ENCODE measurements at regions not wholly inside any gene's neighbourhood (a gene's known extent, or its start where the extent isn't known, plus 50 kb on each side); places are given as distances from the start of the nearest gene placed in this dataset.

GRCh38 chr10:47092376-47092775 lies 181.1 kb downstream of the PTPN20 start:
- Histone ChIP-seq H3K27ac (replicated peaks in 1 of 4) (no peak overlapping the region), H3K4me3 (no peak overlapping the region), H3K4me1 (no peaks in the 10 kb centered on the region), H3K9me3 (no peaks in the 10 kb centered on the region), H3K27me3 (no peaks in the 10 kb centered on the region), H3K36me3 (no peaks in the 10 kb centered on the region)
- DNase-seq (ENCODE audit: extremely low spot score), result no peak
- TF ChIP-seq EP300 (IDR thresholded peaks at IDR 0.05) (no peak), POLR2A (IDR thresholded peaks at IDR 0.05; ENCODE audit: low read depth) (no peak), POLR2AphosphoS5 (IDR thresholded peaks at IDR 0.05) (no peak)
- TF ChIP-seq, protein P1, sequence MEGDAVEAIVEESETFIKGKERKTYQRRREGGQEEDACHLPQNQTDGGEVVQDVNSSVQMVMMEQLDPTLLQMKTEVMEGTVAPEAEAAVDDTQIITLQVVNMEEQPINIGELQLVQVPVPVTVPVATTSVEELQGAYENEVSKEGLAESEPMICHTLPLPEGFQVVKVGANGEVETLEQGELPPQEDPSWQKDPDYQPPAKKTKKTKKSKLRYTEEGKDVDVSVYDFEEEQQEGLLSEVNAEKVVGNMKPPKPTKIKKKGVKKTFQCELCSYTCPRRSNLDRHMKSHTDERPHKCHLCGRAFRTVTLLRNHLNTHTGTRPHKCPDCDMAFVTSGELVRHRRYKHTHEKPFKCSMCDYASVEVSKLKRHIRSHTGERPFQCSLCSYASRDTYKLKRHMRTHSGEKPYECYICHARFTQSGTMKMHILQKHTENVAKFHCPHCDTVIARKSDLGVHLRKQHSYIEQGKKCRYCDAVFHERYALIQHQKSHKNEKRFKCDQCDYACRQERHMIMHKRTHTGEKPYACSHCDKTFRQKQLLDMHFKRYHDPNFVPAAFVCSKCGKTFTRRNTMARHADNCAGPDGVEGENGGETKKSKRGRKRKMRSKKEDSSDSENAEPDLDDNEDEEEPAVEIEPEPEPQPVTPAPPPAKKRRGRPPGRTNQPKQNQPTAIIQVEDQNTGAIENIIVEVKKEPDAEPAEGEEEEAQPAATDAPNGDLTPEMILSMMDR (IDR thresholded peaks at IDR 0.05), result no peak
- WGBS, result no CpG with 5 or more reads among the region's 4 CpGs
- intact Hi-C loops (cut with DNase I), result no loop called here

- Histone ChIP-seq H3K27me3 (no peaks in the 10 kb centered on the region), H3K4me3 (no peak overlapping the region), H3K9me3 (no peaks in the 10 kb centered on the region), H3K27ac (replicated peaks in 1 of 4) (no peak overlapping the region), H3K36me3 (no peaks in the 10 kb centered on the region), H3K4me1 (no peaks in the 10 kb centered on the region)
- DNase-seq (ENCODE audit: extremely low spot score), result no peak
- intact Hi-C loops (cut with DNase I), result no loop called here
- TF ChIP-seq POLR2A (IDR thresholded peaks at IDR 0.05; ENCODE audit: low read depth), result no peak
- TF ChIP-seq, protein P1 (IDR thresholded peaks at IDR 0.05), result no peak
- TF ChIP-seq POLR2AphosphoS5 (IDR thresholded peaks at IDR 0.05), result no peak
- 80% methylated on average over 2 of the region's 5 CpGs for WGBS
These were observed 181.6 kb downstream of the PTPN20 start for GRCh38 chr10:47092831-47093230.

DNA sequence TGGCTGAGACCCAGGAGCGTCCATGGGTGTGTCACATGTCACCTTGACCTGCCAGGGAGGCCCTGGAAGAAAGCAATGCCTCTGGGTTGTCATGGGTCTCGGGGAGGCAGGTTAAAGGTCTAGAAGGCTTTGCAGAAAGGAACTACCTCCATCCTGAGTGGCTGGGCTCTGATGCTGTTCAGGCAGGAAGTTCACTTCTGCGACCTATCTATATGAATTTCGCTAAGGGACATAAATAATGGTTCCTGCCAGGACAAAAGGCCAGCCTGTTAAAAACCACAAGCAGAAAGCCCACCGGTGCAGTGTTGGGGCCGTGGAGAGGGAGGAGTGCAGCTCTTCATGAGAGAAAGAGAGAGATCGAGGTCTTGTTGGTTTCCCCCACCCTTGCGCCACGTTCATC lies 182.9 kb downstream of the PTPN20 start:
- Histone ChIP-seq H3K4me1 (no peaks in the 10 kb centered on the region), H3K9me3 (no peaks in the 10 kb centered on the region), H3K27me3 (no peaks in the 10 kb centered on the region), H3K27ac (replicated peaks in 1 of 4) (no peak overlapping the region), H3K4me3 (no peak overlapping the region), H3K36me3 (no peaks in the 10 kb centered on the region)
- no peak for DNase-seq (ENCODE audit: extremely low spot score)
- WGBS, result 83% methylated on average over 7 of the region's 9 CpGs
- TF ChIP-seq, protein P1 (IDR thresholded peaks at IDR 0.05), result no peak
- TF ChIP-seq EP300 (IDR thresholded peaks at IDR 0.05) (no peak), POLR2AphosphoS5 (IDR thresholded peaks at IDR 0.05) (no peak), POLR2A (IDR thresholded peaks at IDR 0.05; ENCODE audit: low read depth) (no peak)
- intact Hi-C loops (cut with DNase I), result no loop called here

- DNase-seq (ENCODE audit: extremely low spot score), result no peak
- TF ChIP-seq, protein P1 (IDR thresholded peaks at IDR 0.05), result no peak
- no peak for TF ChIP-seq POLR2A (IDR thresholded peaks at IDR 0.05; ENCODE audit: low read depth)
- TF ChIP-seq EP300 (IDR thresholded peaks at IDR 0.05), result no peak
- no peak for TF ChIP-seq POLR2AphosphoS5 (IDR thresholded peaks at IDR 0.05)
- no peaks in the 10 kb centered on the region for H3K9me3 ChIP-seq
- intact Hi-C loops (cut with DNase I), result no loop called here
- no peaks in the 10 kb centered on the region for H3K27me3 ChIP-seq
- no peak overlapping the region for H3K27ac ChIP-seq (replicated peaks in 1 of 4)
- no peaks in the 10 kb centered on the region for H3K36me3 ChIP-seq
- no peak overlapping the region for H3K4me3 ChIP-seq
- WGBS, result 88% methylated on average over 10 of the region's 10 CpGs
- H3K4me1 ChIP-seq, result no peaks in the 10 kb centered on the region
These were observed 183.4 kb downstream of the PTPN20 start for GRCh38 chr10:47094636-47095035.

- no peaks in the 10 kb centered on the region for H3K36me3 ChIP-seq
- no peak overlapping the region for H3K27ac ChIP-seq (replicated peaks in 1 of 4)
- TF ChIP-seq EP300 (IDR thresholded peaks at IDR 0.05) (no peak), POLR2A (IDR thresholded peaks at IDR 0.05; ENCODE audit: low read depth) (no peak)
- no peak overlapping the region for H3K4me3 ChIP-seq
- whole genome bisulfite sequencing, result 87% methylated on average over 10 of the region's 12 CpGs
- intact Hi-C loops (cut with DNase I), result no loop called here
- no peaks in the 10 kb centered on the region for H3K4me1 ChIP-seq
- H3K9me3 ChIP-seq, result no peaks in the 10 kb centered on the region
- no peaks in the 10 kb centered on the region for H3K27me3 ChIP-seq
- DNase-seq (ENCODE audit: extremely low spot score), result no peak
These were observed 184.0 kb downstream of the PTPN20 start for GRCh38 chr10:47095211-47095610.

All from esophagus muscularis mucosa (tissue), 4 donors.